Activated CD4-positive, alpha-beta T cell treated with anti-CD3 and anti-CD28 coated beads for 24 hours (primary cell): ENCODE measurements at regions not wholly inside any gene's neighbourhood (a gene's known extent, or its start where the extent isn't known, plus 50 kb on each side); places are given as distances from the start of the nearest gene placed in this dataset.
"Not testable (repeated sequence)": the region's sequence is repeated elsewhere in the genome, so short reads cannot be mapped to it uniquely, and the experiment has no call there.

ENCODE experiments used
- DNase-seq, 2 donors: peaks; one replicate each; pipeline ENCODE4 v3.0.0-alpha.2; 2020; ENCODE audit warnings: low read depth in 2 of 2

DNA sequence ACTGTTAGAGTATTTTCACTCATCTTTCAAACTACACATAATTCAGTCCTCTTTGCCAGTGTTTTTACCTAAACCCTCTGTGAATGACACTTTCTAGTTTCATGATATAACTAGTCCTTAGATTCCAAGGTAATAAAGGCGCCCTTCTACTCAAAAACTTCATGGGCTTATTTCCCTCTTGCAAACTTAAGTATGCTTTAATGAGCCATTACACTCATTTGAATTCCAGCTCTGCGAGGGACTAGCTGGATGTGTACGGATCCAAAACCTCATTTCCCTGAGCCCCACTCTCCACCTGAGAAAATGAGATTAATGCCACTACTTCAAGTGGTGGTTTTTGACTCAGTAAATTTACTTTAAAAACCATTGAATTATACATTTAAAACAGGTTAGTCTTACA is 141.1 kb downstream of the NDUFA12 start:
- DNase-seq = no peak

DNA sequence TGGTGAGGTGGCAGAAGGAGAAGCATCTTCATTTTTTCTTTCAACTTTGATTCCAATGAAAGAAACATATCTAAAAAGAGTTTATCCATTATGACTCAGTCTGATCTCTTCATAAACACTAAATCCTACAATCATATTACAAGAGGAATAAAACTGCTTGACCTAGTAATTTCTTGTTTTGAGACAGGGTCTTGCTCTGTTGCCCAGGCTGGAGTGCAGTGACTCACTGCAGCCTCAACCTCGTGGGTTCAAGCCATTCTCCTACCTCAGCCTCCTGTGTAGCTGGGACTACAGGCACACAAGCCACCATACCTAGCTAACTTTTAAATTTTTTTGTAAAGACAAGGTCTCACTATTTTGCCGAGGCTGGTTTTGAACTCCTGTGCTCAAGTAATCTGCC is 147.2 kb downstream of the NDUFA12 start:
- no peak for DNase-seq

DNA sequence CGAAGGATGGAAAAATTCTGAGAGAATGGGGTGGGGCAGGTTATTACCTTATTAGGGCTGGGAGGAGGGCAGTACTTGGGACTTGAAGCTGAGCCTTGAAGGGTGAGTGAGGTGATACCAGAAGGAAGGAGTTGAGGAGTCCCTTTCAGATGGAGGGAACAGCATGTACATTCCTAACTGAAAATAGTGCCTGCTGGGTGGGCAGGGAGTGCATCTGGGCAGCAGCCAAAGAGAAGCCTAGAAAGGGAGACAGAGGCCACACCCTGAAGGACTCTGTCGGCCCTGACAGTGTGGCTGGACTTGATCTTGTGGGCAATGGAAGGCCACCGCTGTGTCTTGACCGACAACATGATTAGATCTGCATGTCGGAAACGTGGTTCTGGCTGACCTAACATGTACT is 147.6 kb downstream of the NDUFA12 start:
- no peak for DNase-seq

DNA sequence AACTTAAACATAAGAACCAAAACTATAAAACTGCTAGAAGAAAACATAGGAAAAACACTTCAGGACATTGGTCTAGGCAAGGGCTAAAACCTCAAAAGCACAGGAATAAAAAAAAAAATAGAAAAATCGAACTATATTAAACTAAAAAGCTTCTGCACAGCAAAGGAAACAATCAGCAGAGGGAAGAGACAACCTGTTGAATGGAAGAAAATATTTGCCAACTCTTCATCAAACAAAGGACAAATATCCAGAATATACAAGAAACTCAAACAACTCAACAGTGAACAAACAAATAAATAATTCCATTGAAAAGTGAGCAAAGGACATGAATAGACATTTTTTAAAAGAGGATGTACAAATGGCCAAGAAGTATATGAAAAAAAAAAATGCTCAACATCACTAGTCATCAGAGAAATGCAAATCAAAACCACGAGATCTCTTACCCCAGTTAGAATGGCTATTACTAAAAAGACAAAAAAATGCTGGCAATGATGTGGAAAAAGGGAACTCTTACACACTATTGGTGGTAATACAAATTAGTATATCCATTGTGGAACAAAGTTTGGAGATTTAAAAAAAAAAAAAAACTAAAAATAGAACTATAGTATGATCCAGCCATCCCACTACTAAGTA is 152.0 kb downstream of the NDUFA12 start:
- no peak for DNase-seq

DNA sequence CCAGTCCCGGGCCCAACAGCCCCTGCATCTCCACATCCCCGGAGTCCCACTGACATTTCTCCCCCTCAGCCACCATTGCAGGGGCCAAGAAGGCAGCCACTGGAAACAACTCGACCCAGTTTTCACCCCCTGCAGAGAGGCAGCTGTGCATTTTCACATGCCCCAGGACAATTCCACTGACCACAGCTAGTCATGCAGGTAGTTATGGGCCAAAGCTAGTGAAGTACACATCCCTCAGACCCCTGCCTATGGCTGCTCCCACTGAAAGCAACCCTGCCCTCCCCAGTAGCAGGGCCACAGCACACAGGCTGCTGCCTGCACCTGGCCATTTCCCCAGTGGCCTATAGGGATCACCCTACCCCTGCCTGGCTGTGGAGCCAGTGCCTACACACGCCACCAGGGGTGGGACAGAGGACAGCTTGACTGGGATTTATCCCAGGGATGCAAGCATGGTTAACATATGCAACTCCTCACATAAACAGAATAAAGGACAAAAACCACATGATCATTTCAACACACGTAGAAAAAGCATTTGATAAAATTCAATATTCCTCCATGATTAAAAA is 154.0 kb downstream of the NDUFA12 start:
- no peak for DNase-seq

DNA sequence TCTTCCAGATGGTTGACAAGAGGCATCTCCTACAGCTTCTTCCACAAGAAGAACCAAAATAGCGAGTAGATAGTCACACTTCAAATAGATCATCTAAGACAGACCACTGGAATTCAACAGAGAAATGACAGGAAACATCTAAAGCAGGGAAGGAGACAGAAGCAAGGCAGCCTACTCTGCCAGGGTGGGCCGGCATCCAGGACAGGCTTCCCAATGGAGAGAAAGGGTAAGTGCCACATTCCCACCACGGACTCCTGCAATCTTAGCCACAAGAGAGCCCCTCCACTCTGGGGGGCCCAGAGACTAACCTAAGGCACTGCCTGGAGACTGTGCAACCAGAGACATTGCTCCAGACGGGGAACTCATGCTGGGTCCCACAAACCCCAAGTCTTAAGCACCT is 154.5 kb downstream of the NDUFA12 start:
- DNase-seq = no peak

DNA sequence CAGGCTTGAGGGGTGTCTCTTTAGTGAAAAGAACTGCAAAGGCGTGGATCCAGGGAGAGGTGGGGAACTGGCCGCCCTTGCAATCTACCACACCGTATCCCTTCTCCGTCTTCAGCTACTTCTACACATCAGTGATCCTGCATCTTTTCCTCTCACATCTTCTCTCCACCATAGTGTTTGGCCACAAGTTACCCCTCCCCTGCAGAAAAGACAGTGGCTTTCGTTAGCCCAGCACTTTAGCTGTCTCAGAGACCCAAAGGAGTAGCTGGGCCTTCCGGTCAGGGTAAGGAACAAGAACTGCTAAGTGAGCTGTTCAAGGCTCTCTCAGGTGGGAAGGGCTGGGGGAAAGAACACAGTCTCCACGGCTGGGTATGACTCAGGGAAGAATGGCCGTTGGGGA is 158.4 kb downstream of the NDUFA12 start:
- DNase-seq = no peak

DNA sequence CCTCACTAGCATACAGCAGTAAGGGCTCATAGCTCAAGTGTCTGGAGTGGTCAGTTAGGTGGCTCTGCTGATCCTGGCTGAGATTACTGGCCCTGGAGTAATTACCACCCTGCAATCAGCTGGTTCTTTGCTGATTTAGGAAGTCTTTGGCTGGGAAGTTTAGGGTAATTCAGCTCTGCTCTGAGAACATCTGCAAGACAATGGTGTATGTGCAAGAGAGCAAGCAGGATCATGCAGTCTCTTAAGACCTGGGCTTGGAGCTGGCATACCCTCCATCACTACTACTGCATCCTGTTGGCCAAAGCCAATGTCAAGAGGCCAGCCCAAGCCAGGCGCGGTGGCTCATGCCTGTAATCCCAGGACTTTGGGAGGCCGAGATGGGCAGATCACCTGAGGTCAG is 159.0 kb downstream of the NDUFA12 start:
- DNase-seq = no peak

DNA sequence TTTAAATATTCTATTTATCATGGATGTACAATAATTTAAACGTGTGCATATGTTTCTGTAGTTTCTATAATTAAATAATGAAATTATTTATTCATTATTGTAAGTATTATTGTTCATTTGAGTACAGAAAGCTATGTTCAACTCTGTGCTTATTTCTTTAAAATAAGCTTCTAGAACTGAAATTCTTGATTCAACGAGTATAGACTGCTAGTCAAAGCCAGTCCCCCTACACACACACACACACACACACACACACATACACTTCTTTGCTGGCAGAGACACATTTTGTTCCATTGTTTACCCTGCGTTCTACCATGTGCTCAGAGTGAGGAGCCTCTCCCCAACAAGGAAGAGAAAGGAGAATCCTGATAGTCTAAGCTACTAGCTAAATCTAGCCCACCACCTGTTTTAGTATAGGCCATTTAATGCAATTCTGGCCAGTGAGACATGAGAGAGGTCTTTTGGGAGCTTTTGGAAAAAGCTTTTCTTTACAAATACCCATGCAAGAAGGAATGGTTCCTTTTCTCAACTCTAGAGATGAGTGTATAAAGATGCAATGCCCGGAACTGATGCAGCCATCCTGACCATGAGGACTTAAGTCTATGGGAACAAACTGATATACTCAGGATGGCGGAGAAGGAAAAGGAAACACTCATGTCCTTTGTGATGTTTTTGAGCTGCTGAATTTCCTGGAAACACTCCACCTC is 161.4 kb downstream of the NDUFA12 start:
- DNase-seq = no peak

DNA sequence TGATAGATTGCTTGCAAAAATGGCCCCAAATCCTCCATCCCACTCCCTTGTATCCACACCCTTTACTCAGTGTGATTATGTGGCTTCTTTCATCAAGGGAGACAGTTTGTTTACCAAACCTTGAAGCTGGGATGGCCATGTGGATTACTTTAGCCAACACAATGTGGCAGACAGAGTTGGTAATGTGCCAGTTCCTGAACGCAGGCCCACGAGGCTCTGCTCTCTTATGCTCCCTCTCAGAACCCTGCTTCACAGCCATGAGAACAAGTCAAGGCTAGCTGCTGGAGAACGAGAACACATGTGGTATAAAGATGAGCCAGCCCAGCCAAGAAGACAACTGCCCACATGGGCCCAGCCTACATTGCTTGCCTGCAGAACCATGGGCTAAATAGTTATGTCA is 162.3 kb downstream of the NDUFA12 start:
- DNase-seq = no peak

DNA sequence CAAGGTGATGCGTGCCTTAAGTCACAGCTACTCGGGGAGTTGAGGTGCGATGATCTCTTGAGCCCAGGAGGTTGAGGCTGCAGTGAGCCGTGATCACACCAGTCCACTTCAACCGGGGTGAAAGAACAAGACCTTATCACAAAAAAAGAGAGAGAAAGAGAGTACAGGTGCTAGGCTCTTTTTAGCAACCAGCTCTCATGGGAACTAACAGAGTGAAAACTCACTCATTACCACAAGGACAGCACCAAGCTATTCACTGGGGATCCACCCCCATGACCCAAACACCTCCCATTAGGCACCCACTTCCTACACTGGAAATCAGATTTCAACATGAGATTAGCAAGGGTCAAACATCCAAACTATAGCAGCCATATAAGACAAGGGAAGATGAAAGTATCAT is 164.2 kb downstream of the NDUFA12 start:
- no peak for DNase-seq

DNA sequence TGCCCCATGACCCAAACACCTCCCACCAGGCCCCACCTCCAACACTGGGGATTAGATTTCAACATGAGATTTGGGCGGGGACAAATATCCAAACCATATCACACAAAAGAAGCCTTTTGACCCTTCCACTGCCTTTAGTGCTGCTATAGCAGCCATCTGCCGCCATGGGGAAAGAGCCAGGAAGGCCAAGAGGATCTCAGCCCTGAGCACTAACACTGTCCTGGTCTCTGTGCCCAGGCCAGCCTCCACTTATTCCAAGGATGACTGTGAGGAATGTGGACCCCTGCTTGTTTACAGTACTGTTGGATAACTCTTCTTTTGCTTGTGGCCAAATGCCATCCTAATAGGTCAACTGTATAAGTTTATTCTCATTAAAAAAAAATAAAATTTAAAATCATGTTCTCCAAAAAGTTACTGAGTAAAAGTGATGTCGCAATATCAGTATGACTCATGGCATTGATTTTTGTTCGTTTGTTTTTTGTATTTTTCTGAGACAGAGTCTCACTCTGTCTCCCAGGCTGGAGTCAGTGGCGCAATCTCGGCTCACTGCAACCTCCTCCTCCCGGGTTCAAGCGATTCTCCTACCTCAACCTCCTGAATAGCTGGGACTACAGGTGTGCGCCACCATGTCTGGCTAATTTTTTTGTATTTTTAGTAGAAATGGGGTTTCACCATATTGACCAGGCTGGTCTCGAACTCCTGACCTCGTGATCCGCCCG is 166.4 kb downstream of the NDUFA12 start:
- not testable (repeated sequence) for DNase-seq

DNA sequence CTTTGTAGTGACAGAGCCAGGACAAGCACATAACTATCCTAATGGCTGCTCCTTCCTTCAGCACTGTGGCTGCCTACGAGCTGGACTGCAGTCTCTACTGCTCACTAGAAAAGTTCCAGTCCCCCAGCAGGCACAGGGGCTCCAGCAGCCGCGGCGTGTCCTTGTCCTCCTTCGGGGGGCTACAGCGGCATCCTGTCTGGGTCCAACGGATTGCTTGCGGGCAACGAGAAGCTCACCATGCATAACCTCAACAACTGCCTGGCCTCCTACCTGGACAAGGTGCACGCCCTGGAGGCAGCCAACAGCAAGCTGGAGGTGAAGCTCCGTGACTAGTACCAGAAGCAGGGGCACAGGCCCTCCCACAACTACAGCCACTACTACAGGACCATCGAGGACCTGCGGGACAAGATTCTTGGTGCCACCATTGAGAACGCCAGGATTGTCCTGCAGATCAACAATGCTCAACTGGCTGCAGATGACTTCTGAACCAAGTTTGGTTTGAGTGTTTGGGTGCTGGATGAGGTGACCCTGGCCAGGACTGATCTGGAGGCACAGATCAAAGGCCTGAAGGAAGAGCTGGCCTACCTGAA is 169.4 kb downstream of the NDUFA12 start:
- DNase-seq = no peak

DNA sequence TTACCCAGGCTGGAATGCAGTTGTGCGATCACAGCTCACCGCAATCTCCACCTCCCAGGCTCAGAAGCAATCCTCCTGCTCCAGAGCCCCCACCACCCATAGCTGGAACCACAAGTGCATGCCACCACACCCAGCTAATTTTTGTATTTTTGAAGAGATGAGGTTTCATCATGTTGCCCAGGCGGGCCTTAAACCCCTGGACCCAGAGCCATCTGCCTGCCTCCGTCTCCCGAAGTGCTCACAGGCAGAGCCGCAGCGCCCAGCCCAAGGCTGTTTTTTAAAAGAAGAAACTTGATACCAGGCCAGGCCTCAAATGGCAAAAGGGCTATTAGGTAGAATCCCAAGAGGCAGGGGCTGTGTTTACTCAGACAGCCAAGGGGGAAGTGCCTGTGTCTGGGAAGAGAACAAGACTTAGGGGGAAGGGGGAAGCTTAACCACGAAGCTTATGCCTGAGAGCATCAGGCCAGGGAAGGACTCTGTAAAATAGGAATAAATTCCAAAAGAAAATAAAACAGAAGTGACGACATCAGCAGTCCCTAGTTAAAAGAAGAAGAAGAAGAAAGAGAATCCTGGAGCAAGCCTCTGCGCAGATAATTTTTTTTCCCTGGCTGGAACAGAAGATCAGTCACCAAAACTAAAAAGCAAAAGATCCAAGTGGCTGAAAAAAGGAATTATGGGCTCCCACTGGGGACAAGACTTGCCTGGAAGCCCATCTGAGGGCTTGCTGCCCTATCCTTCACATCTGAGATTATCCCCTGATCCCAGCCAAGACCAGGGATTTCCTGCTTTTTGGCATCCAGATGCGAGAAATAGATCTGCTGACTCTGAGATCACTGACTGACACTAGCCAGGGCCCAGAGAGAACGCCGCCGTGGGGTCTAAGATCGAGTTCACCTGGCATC is 170.5 kb downstream of the NDUFA12 start:
- no peak for DNase-seq

DNA sequence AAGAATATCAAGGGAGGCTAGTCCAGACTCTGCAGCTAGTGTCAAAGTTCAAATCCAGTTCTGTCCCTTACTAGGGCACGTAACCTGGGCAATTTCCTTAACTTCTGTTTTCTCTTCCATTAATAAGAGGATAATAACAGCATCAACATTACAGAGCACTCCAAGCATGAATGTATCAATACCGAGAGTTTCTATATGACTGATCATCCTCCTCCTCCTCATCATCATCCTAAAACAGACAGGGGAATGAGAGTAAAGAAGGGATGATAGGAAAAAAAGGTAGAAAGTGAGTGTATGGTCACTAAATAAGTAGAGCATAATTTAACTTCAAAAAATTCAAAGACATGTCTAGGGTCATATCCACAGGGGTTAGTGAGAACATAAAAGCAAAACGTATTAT is 171.4 kb downstream of the NDUFA12 start:
- no peak for DNase-seq

DNA sequence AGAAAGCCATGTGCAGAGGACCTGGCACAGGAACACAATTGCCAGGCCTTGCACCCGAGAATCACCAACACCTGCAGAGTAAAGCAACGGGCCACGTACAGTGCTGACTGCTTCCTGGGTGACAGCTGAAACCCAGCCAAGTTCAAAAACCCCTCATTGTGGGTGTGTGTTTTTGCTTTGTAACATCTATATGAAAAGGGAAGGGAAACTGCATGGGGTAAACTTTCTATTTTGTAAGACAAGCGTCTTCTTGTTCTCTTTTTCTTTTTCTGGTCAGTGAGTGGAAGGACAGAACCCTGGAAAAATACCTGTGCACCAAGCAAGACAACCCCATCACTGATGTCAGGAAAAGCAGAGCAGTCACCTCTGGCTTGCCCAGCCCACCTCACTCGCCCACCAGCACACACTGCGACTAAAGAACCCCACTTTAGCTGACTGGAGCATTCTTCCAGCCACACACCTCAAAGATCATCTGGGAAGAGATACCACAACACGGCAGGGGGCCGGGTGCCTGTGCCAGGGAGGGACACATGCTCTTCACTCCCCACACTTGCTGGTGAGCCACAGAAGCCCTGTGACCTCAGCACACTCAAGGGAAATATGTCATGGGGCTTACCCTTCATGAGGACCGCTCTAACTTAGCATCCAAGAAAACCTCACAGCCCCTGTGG is 172.3 kb downstream of the NDUFA12 start:
- no peak for DNase-seq

DNA sequence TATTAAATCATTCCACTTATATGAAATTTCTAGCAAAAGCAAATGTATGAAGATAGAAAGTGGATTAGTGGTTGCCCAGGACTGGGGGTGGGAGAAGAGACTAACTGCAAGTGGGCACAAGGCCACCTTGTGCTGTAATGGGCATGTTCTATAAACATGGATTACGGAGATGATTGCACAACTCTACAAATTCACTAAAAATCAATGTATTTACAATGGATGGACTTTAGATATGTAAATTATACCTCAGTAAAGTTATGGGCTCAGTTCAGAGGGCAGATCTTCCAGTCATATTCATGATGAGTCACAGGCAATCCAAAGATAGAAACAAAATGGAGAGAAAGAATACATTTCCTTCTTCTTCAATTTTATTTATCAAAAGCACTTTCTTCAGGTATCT is 173.9 kb downstream of the NDUFA12 start:
- no peak for DNase-seq

DNA sequence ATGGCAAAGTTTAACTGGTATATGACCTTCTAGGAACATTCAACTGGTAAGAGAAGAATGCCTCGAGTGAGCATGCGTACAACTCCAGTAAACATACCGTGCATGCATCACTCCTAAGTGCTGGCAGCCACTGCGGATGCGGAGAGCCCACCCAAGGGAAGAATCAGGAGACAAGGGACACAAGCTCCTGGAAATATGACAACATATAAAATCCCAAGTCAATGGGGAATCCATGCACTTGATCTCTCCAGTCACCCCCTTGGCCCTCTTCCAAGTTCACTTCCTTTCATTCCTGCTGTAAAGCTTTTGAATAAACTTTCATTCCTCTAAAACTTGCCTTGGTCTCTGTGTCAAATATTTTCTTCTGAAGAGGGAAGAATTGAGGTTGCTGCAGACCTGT is 168.7 kb upstream of the TMCC3 start:
- no peak for DNase-seq

DNA sequence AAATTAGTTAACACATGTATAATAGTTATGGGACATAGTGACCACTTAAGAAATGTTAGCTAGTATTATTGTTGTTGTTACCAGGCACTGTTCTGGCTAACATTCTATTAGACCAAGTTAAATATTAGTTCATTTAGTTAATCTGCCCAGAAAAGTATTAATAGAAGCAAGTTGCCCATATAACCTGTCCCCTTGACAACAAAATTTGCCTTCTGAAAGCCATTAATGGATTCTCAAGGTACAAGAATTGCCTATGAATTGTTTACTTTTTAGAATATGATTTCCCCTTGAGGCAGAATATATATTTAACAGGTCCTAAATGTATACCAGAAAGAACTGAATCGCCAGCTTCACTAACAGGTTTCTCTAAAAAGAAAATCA is 167.3 kb upstream of the TMCC3 start:
- DNase-seq = no peak

DNA sequence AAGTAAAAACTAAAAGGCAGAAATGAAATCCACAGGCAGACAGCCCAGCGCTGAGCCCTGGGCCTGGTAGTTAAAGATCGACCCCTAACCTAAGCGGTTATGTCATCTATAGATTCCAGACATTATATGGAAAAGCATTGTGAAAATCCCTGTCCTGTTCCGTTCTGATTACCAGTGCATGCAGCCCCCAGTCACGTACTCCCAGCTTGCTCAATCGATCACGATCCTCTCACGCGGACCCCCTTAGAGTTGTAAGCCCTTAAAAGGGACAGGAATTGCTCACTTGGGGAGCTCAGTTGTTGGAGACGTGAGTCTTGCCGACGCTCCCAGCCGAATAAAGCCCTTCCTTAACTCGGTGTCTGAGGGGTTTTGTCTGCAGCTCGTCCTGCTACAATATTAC is 166.8 kb upstream of the TMCC3 start:
- DNase-seq = not testable (repeated sequence)

DNA sequence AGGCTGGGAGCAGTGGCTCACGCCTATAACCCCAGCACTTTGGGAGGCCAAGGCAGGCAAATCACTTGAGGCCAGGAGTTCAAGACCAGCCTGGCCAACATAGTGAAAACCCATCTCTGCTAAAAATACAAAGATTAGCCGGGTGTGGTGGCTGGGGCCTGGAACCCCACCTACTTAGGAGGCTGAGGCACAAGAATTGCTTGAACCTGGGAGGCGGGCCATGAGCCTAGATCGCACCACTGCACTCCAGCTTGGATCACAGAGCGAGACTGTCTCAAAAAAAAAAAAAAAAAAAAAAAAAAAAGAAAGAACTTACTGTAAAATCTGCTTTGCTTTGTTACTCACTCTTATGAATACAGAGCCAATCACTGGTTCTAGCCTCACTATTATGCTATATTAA is 166.4 kb upstream of the TMCC3 start:
- DNase-seq = not testable (repeated sequence)
